Trophoblast cell (in vitro differentiated cells and primary cell): ENCODE measurements at regions not wholly inside any gene's neighbourhood (a gene's known extent, or its start where the extent isn't known, plus 50 kb on each side); places are given as distances from the start of the nearest gene placed in this dataset.

Source experiments
- DNase-seq, 2 donors: peaks; one replicate each; pipeline ENCODE4 v3.0.0-alpha.2; 2016
- H2AFZ ChIP-seq: 2 replicates; pipeline ENCODE4 v1.6.1; 2013; ENCODE audit warnings: low read length, moderate library complexity, mild to moderate bottlenecking; ENCODE audit not compliant: insufficient read depth, poor library complexity
- H2AK5ac ChIP-seq: 2 replicates; pipeline ENCODE4 v1.6.1; 2013; ENCODE audit warnings: mild to moderate bottlenecking, low read length
- H2BK120ac ChIP-seq: 2 replicates; pipeline ENCODE4 v1.6.1; 2013; ENCODE audit warnings: low read length, mild to moderate bottlenecking, moderate library complexity; ENCODE audit not compliant: insufficient read depth, poor library complexity
- H2BK12ac ChIP-seq: 2 replicates; pipeline ENCODE4 v1.6.1; 2013; ENCODE audit warnings: mild to moderate bottlenecking, low read length, moderate library complexity
- H2BK5ac ChIP-seq: 2 replicates; pipeline ENCODE4 v1.6.1; 2013; ENCODE audit warnings: low read length, low read depth, moderate library complexity, mild to moderate bottlenecking; ENCODE audit not compliant: poor library complexity
- H3K14ac ChIP-seq: 2 replicates; pipeline ENCODE4 v1.6.1; 2013; ENCODE audit warnings: mild to moderate bottlenecking, low read length
- H3K18ac ChIP-seq: 2 replicates; pipeline ENCODE4 v1.6.1; 2013; ENCODE audit warnings: mild to moderate bottlenecking, low read length
- H3K23ac ChIP-seq: 2 replicates; pipeline ENCODE4 v1.6.1; 2013; ENCODE audit warnings: low read length
- H3K27ac ChIP-seq: 2 replicates; pipeline ENCODE4 v1.5.1; 2013; ENCODE audit warnings: low read depth, mild to moderate bottlenecking, inconsistent platforms, low read length, moderate library complexity
- H3K27me3 ChIP-seq: 2 replicates; pipeline ENCODE4 v1.6.1; 2013; ENCODE audit warnings: inconsistent platforms, mild to moderate bottlenecking, low read length, moderate library complexity; ENCODE audit not compliant: insufficient read depth
- H3K36me3 ChIP-seq, 2 experiments: 1 replicate in 1 of 2; 2 replicates in 1 of 2; pipeline ENCODE4 v1.6.1; 2013; ENCODE audit warnings: low read length in 2 of 2, mild to moderate bottlenecking in 2 of 2, moderate library complexity in 1 of 2; ENCODE audit not compliant: insufficient read depth in 2 of 2, control insufficient read depth in 1 of 2
- H3K4ac ChIP-seq: 2 replicates; pipeline ENCODE4 v1.6.1; 2013; ENCODE audit warnings: low read depth, mild to moderate bottlenecking, low read length, moderate library complexity
- H3K4me1 ChIP-seq, 2 experiments: 1 replicate in 1 of 2; 2 replicates in 1 of 2; pipeline ENCODE4 v1.6.1; 2013; ENCODE audit warnings: low read length in 2 of 2, mild to moderate bottlenecking in 2 of 2, moderate library complexity in 1 of 2; ENCODE audit not compliant: insufficient read depth in 2 of 2, control insufficient read depth in 1 of 2
- H3K4me2 ChIP-seq: 2 replicates; pipeline ENCODE4 v1.6.1; 2013; ENCODE audit warnings: inconsistent platforms, mild to moderate bottlenecking, low read length, moderate library complexity
- H3K4me3 ChIP-seq: 2 replicates; pipeline ENCODE4 v1.5.1; 2013; ENCODE audit warnings: mild to moderate bottlenecking, low read depth, low read length, inconsistent platforms
- H3K79me1 ChIP-seq: one replicate; pipeline ENCODE4 v1.6.1; 2013; ENCODE audit warnings: low read length
- H3K79me2 ChIP-seq: 2 replicates; pipeline ENCODE4 v1.6.1; 2013; ENCODE audit warnings: low read length, mild to moderate bottlenecking; ENCODE audit not compliant: control insufficient read depth, insufficient read depth, poor library complexity
- H3K9ac ChIP-seq: 2 replicates; pipeline ENCODE4 v1.6.1; 2013; ENCODE audit warnings: mild to moderate bottlenecking, low read length
- H3K9me3 ChIP-seq: 2 replicates; pipeline ENCODE4 v1.6.1; 2013; ENCODE audit warnings: low read depth, mild to moderate bottlenecking, control low read depth, inconsistent platforms, low read length; ENCODE audit not compliant: insufficient read depth
- H4K12ac ChIP-seq: 2 replicates; pipeline ENCODE4 v1.6.1; 2013; ENCODE audit warnings: low read depth, mild to moderate bottlenecking, low read length, moderate library complexity
- H4K8ac ChIP-seq: 2 replicates; pipeline ENCODE4 v1.6.1; 2013; ENCODE audit warnings: low read depth, mild to moderate bottlenecking, low read length, moderate library complexity
- H4K91ac ChIP-seq: one replicate; pipeline ENCODE4 v1.6.1; 2013; ENCODE audit warnings: low read depth, mild to moderate bottlenecking, low read length, moderate library complexity
- WGBS: extraction: QIAGEN DNeasy Blood & Tissue Kit; methylation state at CpG from one replicate; pipeline ENCODE4 v1.1.7; 2013; ENCODE audit warnings: missing lambda C conversion rate; ENCODE audit not compliant: insufficient read length, insufficient coverage; ENCODE audit errors: extremely low coverage; 5-methylcytosine and 5-hydroxymethylcytosine counted together

DNA sequence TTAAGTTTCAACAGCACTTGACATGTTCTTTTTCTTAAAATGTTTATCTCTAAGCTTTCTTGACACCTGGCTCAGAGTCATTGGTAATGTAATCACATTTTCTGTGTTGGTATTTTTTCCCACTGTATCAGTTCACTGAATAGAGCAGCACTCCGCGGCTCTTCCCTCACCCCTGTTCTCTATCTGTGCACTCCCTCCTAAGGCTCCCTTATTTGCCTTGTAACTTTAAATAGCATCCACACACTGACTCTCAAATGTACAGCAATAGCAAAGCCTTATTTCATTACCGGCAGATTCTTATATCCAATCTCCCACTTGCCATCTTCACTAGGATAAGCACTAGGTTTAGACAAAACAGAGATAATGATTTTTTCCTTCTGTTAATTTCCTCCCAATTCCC lies 935.5 kb upstream of the SLC10A2 start:
- H3K14ac ChIP-seq: no peak overlapping the region
- no peak overlapping the region for H4K12ac ChIP-seq
- no peak overlapping the region for H4K8ac ChIP-seq
- H3K23ac ChIP-seq: no peak overlapping the region
- no peaks in the 10 kb centered on the region for H3K4me1 ChIP-seq
- H2BK120ac ChIP-seq: no peak overlapping the region
- H3K18ac ChIP-seq: no peak overlapping the region
- no peak overlapping the region for H4K91ac ChIP-seq
- no peak overlapping the region for H2AK5ac ChIP-seq
- H3K27me3 ChIP-seq: no peaks in the 10 kb centered on the region
- WGBS: no CpG with 5 or more reads among the region's 3 CpGs
- H3K4me3 ChIP-seq: no peak overlapping the region
- H2BK5ac ChIP-seq: no peak overlapping the region
- H3K4me2 ChIP-seq: no peak overlapping the region
- H3K9ac ChIP-seq: no peak overlapping the region
- no peaks in the 10 kb centered on the region for H3K36me3 ChIP-seq
- no peaks in the 10 kb centered on the region for H3K9me3 ChIP-seq
- no peaks in the 10 kb centered on the region for H3K79me1 ChIP-seq
- no peak overlapping the region for H2AFZ ChIP-seq
- no peak overlapping the region for H2BK12ac ChIP-seq
- H3K79me2 ChIP-seq: no peaks in the 10 kb centered on the region
- no peak overlapping the region for H3K4ac ChIP-seq
- DNase-seq: no peak
- H3K27ac ChIP-seq: no peak overlapping the region

DNA sequence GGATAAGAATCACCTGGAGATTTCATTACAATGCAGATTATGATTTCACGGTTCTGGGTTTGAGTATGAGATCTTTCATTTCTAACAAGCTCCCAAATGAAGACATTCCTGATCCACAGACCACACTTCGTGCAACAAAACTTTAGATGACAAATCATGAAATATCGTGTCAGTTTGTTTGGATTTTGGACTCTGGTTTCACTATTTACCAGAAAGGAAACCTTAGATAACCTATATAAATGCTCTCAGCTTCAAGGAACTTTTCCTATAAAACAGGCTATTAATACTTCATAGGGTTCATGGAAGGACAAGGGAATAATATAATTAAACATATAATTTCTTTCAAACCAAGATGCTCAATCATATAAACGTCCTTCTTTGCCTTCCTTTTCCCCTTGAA lies 930.5 kb upstream of the SLC10A2 start:
- H3K9me3 ChIP-seq: no peaks in the 10 kb centered on the region
- no peak overlapping the region for H2BK120ac ChIP-seq
- H4K91ac ChIP-seq: no peak overlapping the region
- H3K4ac ChIP-seq: no peak overlapping the region
- no peak overlapping the region for H3K9ac ChIP-seq
- no peak overlapping the region for H3K14ac ChIP-seq
- no peaks in the 10 kb centered on the region for H3K79me1 ChIP-seq
- H3K23ac ChIP-seq: no peak overlapping the region
- no peaks in the 10 kb centered on the region for H3K79me2 ChIP-seq
- no peaks in the 10 kb centered on the region for H3K4me1 ChIP-seq
- H4K12ac ChIP-seq: no peak overlapping the region
- no peak overlapping the region for H3K4me2 ChIP-seq
- H3K27me3 ChIP-seq: no peaks in the 10 kb centered on the region
- no peak overlapping the region for H2AFZ ChIP-seq
- H3K36me3 ChIP-seq: no peaks in the 10 kb centered on the region
- DNase-seq: no peak
- H2BK12ac ChIP-seq: no peak overlapping the region
- H3K27ac ChIP-seq: no peak overlapping the region
- no peak overlapping the region for H3K4me3 ChIP-seq
- no CpG with 5 or more reads among the region's 4 CpGs for WGBS
- no peak overlapping the region for H2BK5ac ChIP-seq
- no peak overlapping the region for H2AK5ac ChIP-seq
- no peak overlapping the region for H4K8ac ChIP-seq
- H3K18ac ChIP-seq: no peak overlapping the region

- Histone ChIP-seq H4K12ac (no peak overlapping the region), H3K27me3 (no peaks in the 10 kb centered on the region), H3K14ac (no peak overlapping the region), H3K23ac (no peak overlapping the region), H3K27ac (no peak overlapping the region), H4K8ac (no peak overlapping the region), H2AK5ac (no peak overlapping the region), H3K4me3 (no peak overlapping the region), H2BK120ac (no peak overlapping the region), H3K79me1 (no peaks in the 10 kb centered on the region), H2AFZ (no peak overlapping the region), H2BK5ac (no peak overlapping the region), H3K4me2 (no peak overlapping the region), H3K4me1 (no peaks in the 10 kb centered on the region), H3K9ac (no peak overlapping the region), H3K9me3 (no peaks in the 10 kb centered on the region), H2BK12ac (no peak overlapping the region), H3K18ac (no peak overlapping the region), H3K79me2 (no peaks in the 10 kb centered on the region), H4K91ac (no peak overlapping the region), H3K36me3 (no peaks in the 10 kb centered on the region), H3K4ac (no peak overlapping the region)
- no CpG with 5 or more reads among the region's 3 CpGs for WGBS
- no peak for DNase-seq
These were observed 917.7 kb upstream of the SLC10A2 start for GRCh38 chr13:103983948-103984347.

DNA sequence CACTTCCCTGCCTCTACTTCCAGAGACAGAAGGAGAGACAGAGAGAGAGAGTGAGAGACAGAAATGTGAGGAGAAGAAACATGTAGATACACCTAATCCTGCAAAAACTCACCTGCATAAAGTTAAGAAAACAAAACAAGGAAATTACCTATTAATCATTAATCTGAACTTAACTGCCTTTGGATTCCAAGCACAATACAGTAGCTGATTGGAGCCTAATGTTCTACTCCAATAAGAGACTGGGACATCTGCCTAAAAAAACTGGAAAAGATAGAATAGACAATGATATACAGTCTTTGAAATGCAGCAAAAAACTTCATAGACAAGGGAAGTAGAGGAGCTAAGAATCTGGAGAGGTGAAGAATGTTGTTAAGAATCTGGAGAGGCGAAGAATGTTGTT lies 910.2 kb upstream of the SLC10A2 start:
- H3K4ac ChIP-seq: no peak overlapping the region
- no peak overlapping the region for H2BK5ac ChIP-seq
- no peak overlapping the region for H4K12ac ChIP-seq
- H2AFZ ChIP-seq: no peak overlapping the region
- H4K91ac ChIP-seq: no peak overlapping the region
- no peaks in the 10 kb centered on the region for H3K79me2 ChIP-seq
- H3K14ac ChIP-seq: no peak overlapping the region
- no peak overlapping the region for H3K4me2 ChIP-seq
- peaks cover 0 to 2% of the 10 kb centered on the region in 2 experiments for H3K4me1 ChIP-seq
- H3K36me3 ChIP-seq: no peaks in the 10 kb centered on the region
- no peak overlapping the region for H2AK5ac ChIP-seq
- H2BK12ac ChIP-seq: no peak overlapping the region
- H3K9me3 ChIP-seq: no peaks in the 10 kb centered on the region
- no peak overlapping the region for H3K23ac ChIP-seq
- H3K18ac ChIP-seq: no peak overlapping the region
- H2BK120ac ChIP-seq: no peak overlapping the region
- H3K79me1 ChIP-seq: no peaks in the 10 kb centered on the region
- H4K8ac ChIP-seq: no peak overlapping the region
- no peak overlapping the region for H3K27ac ChIP-seq
- peak in 1 of 2 donors; percentile 38 for DNase-seq
- H3K4me3 ChIP-seq: no peak overlapping the region
- no peak overlapping the region for H3K9ac ChIP-seq
- no peaks in the 10 kb centered on the region for H3K27me3 ChIP-seq
- WGBS: no CpG with 5 or more reads among the region's 1 CpG
